Activated CD4-positive, CD25-positive, alpha-beta regulatory T cell (primary cell): ENCODE measurements at regions not wholly inside any gene's neighbourhood (a gene's known extent, or its start where the extent isn't known, plus 50 kb on each side); places are given as distances from the start of the nearest gene placed in this dataset.
"Not testable (repeated sequence)": the region's sequence is repeated elsewhere in the genome, so short reads cannot be mapped to it uniquely, and the experiment has no call there.

Source experiments
- DNase-seq, 4 experiments: peaks; one replicate each; lab custom pipeline; 2025; lab: John Stamatoyannopoulos, UW

GRCh38 chr5:97936231-97936630, 753.2 kb upstream of the RIOK2 start:
- DNase-seq, result no peak

DNA sequence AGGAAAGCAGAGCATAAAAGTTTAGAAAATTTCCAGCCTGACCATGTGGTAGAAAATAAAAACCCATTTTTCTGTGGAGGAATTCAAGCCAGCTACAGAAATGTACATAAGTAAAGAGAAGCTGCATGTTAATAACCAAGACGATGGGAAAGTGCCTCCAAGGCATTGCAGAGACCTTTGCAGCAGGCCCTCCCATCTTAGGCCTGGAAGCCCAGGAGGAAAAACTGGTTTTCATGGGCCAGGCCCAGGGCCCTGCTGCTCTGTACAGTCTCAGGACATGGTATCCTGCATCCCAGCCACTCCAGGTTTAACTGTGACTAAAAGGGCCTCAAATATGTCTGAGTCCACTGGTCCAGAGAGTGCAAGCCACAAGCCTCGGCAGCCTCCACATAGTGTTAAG, 754.8 kb upstream of the RIOK2 start:
- DNase-seq, result no peak

- DNase-seq, result no peak
Observed at GRCh38 chr5:97943036-97943435, 760.0 kb upstream of the RIOK2 start.

GRCh38 chr5:97951139-97951538, 768.1 kb upstream of the RIOK2 start:
- no peak for DNase-seq

DNA sequence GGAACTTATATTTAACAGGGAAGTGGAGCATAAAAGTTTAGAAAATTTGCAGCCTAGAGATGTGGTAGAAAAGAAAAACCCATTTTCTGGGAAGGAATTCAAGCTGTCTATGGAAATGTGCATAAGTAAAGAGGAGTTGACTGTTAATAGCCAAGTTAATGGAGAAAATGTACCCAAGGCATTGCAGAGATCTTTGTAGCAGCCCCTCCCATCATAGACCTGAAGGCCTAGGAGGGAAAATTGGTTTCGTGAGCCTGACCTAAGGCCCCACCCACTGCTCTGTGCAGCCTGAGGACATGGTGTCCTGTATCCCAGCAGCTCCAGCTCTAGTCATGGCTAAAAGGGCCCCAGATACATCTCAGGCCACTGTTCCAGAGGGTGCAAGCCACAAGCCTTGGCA, 772.4 kb upstream of the RIOK2 start:
- DNase-seq, result no peak

DNA sequence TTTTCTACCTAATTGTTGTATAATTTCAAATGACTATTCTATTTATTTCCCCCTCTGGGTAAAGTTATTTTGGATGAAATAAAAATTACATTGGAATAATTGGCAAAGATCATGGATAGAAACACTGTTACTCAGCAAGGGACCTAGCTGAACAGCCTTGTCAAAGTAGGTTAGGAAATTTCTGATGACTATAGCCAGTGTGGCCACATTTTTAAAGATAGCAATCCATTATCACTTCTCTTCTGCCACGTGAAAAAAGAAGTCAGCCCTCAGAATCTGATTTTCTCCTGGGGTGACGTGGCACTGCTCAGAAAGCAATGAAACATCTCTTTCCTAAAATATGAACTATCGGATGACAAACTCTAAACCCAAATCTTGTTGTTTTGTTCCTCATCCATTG, 784.2 kb upstream of the RIOK2 start:
- no peak for DNase-seq

GRCh38 chr5:97968346-97968745, 785.3 kb upstream of the RIOK2 start:
- DNase-seq, result no peak

DNA sequence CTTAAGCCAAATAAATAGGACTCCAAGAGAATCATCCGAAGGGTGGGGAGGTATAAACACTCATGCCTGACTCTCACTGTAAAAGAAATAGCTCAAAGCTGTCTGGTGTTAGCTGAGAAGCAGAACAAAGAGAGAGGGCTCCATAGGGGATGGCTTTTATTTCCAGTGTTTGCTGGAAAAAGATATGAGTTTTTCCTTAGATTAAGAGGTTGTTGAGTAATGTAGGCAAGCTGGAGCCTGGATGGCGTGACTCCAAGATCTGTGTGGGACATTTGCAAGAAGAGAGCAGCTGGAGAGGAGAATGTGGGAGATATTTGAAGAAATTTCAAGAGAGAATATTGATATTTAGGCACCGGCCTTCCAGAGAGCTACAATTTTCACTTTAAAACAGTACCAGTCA, 793.7 kb upstream of the RGMB start:
- no peak for DNase-seq

DNA sequence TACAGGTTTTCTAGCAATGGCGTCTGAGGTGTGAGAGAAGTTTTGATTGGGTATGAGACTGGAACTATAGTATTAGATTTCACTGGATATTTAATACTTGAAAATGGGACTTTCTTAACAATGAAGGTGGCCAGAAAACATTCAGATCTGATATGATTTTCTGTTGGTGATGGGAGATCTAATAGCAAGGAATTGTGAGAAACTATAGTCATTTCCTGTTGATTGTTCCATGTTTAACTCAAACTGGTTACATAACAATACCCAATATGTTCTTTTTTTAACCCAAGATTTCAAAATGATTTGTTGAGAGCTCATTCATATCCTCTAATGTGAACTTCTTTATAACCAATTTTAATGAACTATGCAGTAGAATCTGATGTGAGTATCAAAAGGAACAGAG, 793.2 kb upstream of the RGMB start:
- no peak for DNase-seq

GRCh38 chr5:97986069-97986468, 787.4 kb upstream of the RGMB start:
- DNase-seq, result no peak

DNA sequence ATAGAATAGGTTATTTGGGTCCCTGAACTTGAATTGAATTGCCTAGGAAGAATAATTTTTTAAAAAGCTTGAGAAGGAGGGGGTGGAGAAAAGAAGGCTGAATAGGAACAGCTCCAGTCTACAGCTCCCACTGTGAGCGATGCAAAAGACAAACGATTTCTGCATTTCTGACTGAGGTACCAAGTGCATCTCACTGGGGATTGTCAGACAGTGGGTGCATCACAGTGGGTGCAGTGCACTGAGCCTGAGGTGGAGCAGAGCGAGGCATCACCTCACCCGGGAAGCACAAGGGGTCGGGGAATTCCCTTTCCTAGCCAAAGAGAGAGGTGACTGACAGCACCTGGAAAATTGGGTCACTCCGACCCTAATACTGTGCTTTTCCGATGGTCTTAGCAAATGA, 782.2 kb upstream of the RGMB start:
- DNase-seq, result no peak

- DNase-seq, result no peak
Observed at GRCh38 chr5:97998941-97999340, 774.5 kb upstream of the RGMB start.

DNA sequence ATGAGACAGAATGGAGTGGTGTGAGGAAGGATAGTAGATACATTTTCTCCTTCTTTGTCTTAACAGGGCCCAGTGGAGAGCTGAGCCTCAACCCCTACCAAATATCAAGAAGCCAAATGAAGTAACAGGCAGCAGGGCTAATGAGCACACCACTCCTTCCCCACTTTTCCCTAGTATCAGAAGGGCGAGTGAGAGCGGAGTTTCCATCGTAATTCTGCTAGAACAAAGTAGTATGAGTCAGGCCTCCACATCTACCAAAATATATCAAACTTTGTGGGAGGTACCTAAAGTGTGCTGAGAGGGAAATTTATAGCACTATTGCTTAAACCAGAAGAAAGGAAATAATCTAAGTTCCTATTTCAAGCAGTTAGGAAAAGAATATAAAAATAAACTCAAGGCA, 769.0 kb upstream of the RGMB start:
- no peak for DNase-seq

GRCh38 chr5:98016771-98017170, 756.7 kb upstream of the RGMB start:
- DNase-seq, result no peak

DNA sequence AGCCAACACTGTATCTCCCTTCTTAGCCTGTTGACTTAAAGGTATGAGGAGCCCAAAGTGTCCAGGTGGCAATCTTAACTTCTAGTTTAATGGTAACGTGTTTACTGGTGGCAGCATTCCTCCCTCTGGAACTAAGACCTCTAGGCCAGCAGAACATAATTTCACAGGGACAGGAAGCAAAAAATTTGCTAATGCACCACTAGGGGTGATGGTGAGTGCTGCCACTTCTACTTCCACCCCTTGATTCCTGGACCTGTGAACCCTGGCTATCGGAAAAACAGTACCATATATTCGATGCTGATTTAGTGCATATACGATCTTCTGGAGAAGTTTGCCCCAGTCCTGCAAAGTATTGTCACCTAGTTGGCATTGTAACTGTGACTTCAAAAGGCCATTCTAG, 743.2 kb upstream of the RGMB start:
- DNase-seq, result not testable (repeated sequence)

- not testable (repeated sequence) for DNase-seq
Observed at GRCh38 chr5:98031036-98031435, 742.4 kb upstream of the RGMB start.

GRCh38 chr5:98031496-98031895, 742.0 kb upstream of the RGMB start:
- DNase-seq, result no peak

DNA sequence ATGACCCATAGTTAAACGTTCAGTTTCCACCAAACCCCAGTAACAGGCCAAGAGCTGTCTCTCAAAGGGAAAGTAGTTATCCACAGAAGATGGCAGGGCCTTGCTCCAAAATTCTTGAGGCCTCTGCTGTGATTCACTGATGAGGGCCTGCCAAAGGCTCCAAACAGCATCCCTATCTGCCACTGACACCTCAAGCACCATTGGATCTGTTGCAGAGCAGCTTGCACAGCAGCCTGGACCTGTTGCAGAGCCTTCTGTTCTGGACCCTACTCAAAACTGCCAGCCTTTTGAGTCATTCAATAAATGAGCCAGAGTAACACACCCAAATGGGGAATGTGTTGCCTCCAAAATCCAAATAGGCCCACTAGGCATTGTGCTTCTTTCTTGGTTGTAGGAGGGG, 741.5 kb upstream of the RGMB start:
- no peak for DNase-seq

DNA sequence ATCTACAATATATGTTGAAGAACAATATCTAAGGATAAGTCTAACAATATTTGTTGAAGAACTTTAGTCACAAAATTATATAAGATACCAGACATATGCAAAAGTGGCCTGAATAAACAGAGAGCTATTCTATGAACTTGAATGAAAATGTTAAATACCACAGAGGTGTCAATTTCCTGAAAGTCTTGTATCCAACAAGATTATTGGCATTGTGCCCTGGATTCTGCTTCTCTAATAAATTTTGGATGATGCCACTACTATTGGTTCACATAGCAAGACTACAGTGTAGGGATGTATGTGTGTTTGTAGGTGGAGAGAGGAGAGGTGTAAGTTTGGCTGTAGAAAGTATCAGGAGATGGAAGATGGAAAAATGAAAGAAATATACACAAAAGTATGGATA, 731.8 kb upstream of the RGMB start:
- no peak for DNase-seq

DNA sequence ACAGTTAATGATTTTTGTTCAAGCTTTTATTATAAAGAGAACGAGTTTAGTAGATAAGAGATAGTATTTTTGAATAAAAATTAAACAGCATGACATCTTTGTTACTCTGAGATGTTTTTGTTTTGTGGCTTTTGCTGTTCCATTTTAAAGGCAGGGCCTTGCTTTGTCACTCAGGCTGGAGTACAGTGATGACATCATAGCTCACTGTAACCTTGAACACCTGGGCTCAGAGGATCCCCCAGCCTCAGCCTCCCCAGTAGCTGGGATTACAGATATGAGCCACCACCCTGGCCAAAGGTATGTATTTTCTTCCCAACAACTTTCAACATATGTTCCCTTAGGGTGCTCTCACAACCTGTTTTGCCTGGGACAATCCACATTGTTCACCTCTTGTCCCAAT, 730.9 kb upstream of the RGMB start:
- no peak for DNase-seq

- no peak for DNase-seq
Observed at GRCh38 chr5:98042961-98043360, 730.5 kb upstream of the RGMB start.

GRCh38 chr5:98050583-98050982, 722.9 kb upstream of the RGMB start:
- DNase-seq, result no peak

- no peak for DNase-seq
Observed at GRCh38 chr5:98053170-98053569, 720.3 kb upstream of the RGMB start.

- DNase-seq, result no peak
Observed at GRCh38 chr5:98060148-98060547, 713.3 kb upstream of the RGMB start.

DNA sequence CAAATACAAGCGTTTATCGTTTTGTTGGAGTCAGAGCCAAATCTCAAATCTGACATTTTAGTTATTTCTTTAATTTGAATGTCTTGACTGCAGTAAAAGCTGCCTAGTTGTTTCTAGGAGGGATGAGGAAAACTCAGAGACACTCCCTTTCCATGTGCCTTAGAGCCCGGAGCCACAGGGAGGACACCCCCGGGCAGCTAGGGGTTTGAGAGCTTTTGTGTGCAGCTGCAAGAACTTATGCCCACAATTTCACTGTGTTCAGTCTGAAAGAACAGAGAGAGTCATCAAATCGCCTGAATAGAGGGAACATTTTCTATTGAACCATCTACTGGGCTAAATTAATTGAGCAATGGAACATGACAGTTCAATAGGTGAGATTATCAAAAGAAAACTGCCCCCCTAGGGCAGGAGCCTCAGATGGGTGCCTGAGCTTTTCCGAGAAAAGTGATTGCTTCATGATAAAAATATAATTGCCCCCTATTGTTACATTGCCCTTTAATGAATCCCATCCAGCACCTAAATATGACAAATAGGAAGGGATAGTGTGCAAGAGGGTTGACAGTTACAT, 709.3 kb upstream of the RGMB start:
- no peak for DNase-seq
